K562 (cell line): ENCODE measurements at regions not wholly inside any gene's neighbourhood (a gene's known extent, or its start where the extent isn't known, plus 50 kb on each side); places are given as distances from the start of the nearest gene placed in this dataset.

ENCODE experiments used
- CAMTA2 ChIP-seq: fragments of 250-450 bp; sonication (Bioruptor Pico); conservative IDR thresholded peaks from 2 replicates; pipeline ENCODE4 v1.5.1; 2022
- CBX5 ChIP-seq: IDR thresholded peaks from 2 replicates; pipeline ENCODE4 v1.6.1; 2014; ENCODE audit warnings: low read depth, borderline replicate concordance
- CREB1 ChIP-seq, 2 experiments: sonication (generic) in 1 of 2; formaldehyde crosslinking in 1 of 2; IDR thresholded peaks; 2 replicates each; pipeline versions ENCODE4 v1.6.1 to v1.8.0; 2012 to 2022; ENCODE audit warnings: inconsistent platforms in 1 of 2, mild to moderate bottlenecking in 1 of 2, missing genetic modification reagents in 1 of 2, moderate library complexity in 1 of 2
- EZH2 ChIP-seq: IDR thresholded peaks from 2 replicates; pipeline ENCODE4 v1.6.1; 2012; ENCODE audit warnings: low read depth, mild to moderate bottlenecking, inconsistent platforms, low read length, borderline replicate concordance
- GABPA ChIP-seq: fragments of 200-800 bp; sonication (Bioruptor generic); conservative IDR thresholded peaks from 2 replicates; pipeline ENCODE4 v1.6.1; 2016; ENCODE audit warnings: low read depth, missing genetic modification characterization, missing compliant biosample characterization
- JUND ChIP-seq, 2 experiments: IDR thresholded peaks; 2 replicates in 1 of 2; 3 replicates in 1 of 2; pipeline ENCODE4 v1.6.1; 2011; ENCODE audit warnings: borderline replicate concordance in 2 of 2, low read depth in 2 of 2, low read length in 2 of 2, improper control_type of control experiment in 1 of 2, missing biosample characterization in 1 of 2, missing genetic modification characterization in 1 of 2, missing genetic modification reagents in 1 of 2
- NR1H2 ChIP-seq: sonication (generic); formaldehyde crosslinking; IDR thresholded peaks from 2 replicates; pipeline ENCODE4 v1.4.0; 2020; ENCODE audit warnings: mild to moderate bottlenecking, missing genetic modification reagents
- SIRT6 ChIP-seq: IDR thresholded peaks from one replicate; pipeline ENCODE4 v1.6.1; 2012; ENCODE audit warnings: low read depth, mild to moderate bottlenecking, control low read depth, inconsistent platforms, low read length, moderate library complexity
- TCF7 ChIP-seq: sonication (generic); IDR thresholded peaks from 2 replicates; pipeline ENCODE4 v1.6.1; 2016; ENCODE audit warnings: antibody characterized with exemption, borderline replicate concordance
- TRIM28 ChIP-seq: fragments of 450-650 bp; IDR thresholded peaks from 2 replicates; pipeline ENCODE4 v1.6.1; 2017
- TF ChIP-seq, protein P1 (sequence below): fragments of 250-450 bp; sonication (Bioruptor Pico); IDR thresholded peaks from 2 replicates; pipeline ENCODE4 v1.4.0; 2020; ENCODE audit warnings: mild to moderate bottlenecking
- TF ChIP-seq, protein P2 (sequence below): fragments of 250-450 bp; sonication (Bioruptor Pico); IDR thresholded peaks from 2 replicates; pipeline ENCODE4 v1.5.0; 2021; ENCODE audit warnings: mild to moderate bottlenecking, borderline replicate concordance
- TF ChIP-seq, protein P3 (sequence below): sonication (generic); formaldehyde crosslinking; IDR thresholded peaks from 2 replicates; pipeline ENCODE4 v1.9.0; 2022; ENCODE audit warnings: mild to moderate bottlenecking, missing genetic modification reagents

DNA sequence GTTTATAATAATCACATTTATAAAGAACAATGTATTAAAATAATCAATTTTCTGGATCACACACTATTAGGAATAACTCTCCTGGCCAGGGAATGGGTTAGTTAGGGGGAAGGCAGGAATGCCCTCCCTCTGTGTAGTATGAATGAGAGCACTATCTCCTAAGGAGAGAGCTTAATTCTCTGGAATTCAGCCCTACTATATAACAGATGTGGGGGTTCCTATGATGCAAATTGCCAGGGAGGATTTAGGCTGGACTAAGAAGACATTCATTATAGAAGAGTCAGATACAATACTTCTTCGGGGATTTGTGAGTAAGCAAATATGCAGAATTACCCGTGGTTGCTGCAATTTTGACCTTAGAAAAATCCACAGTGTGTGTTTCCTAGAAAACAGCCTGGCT, 250.1 kb upstream of the VRK2 start:
- TF ChIP-seq TCF7 = no peak
- no peak for TF ChIP-seq CAMTA2 (CRISPR knock-in tag)
- no peak for TF ChIP-seq CBX5
- no peak for TF ChIP-seq TRIM28
- no peak for TF ChIP-seq NR1H2 (CRISPR knock-in tag)
- TF ChIP-seq, protein P1, sequence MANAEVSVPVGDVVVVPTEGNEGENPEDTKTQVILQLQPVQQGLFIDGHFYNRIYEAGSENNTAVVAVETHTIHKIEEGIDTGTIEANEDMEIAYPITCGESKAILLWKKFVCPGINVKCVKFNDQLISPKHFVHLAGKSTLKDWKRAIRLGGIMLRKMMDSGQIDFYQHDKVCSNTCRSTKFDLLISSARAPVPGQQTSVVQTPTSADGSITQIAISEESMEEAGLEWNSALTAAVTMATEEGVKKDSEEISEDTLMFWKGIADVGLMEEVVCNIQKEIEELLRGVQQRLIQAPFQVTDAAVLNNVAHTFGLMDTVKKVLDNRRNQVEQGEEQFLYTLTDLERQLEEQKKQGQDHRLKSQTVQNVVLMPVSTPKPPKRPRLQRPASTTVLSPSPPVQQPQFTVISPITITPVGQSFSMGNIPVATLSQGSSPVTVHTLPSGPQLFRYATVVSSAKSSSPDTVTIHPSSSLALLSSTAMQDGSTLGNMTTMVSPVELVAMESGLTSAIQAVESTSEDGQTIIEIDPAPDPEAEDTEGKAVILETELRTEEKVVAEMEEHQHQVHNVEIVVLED (CRISPR knock-in tag) = no peak
- TF ChIP-seq SIRT6 = no peak
- TF ChIP-seq GABPA (tag) = no peak
- TF ChIP-seq, protein P2, sequence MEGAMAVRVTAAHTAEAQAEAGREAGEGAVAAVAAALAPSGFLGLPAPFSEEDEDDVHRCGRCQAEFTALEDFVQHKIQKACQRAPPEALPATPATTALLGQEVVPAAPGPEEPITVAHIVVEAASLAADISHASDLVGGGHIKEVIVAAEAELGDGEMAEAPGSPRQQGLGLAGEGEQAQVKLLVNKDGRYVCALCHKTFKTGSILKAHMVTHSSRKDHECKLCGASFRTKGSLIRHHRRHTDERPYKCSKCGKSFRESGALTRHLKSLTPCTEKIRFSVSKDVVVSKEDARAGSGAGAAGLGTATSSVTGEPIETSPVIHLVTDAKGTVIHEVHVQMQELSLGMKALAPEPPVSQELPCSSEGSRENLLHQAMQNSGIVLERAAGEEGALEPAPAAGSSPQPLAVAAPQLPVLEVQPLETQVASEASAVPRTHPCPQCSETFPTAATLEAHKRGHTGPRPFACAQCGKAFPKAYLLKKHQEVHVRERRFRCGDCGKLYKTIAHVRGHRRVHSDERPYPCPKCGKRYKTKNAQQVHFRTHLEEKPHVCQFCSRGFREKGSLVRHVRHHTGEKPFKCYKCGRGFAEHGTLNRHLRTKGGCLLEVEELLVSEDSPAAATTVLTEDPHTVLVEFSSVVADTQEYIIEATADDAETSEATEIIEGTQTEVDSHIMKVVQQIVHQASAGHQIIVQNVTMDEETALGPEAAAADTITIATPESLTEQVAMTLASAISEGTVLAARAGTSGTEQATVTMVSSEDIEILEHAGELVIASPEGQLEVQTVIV (CRISPR knock-in tag) = no peak
- TF ChIP-seq JUND (IDR thresholded peaks at IDR 0.05; ENCODE audit: borderline replicate concordance, low read depth, low read length) = no peak
- TF ChIP-seq JUND (tag; IDR thresholded peaks at IDR 0.05; ENCODE audit: borderline replicate concordance, low read depth, low read length) = no peak
- no peak for TF ChIP-seq EZH2
- TF ChIP-seq, protein P3, sequence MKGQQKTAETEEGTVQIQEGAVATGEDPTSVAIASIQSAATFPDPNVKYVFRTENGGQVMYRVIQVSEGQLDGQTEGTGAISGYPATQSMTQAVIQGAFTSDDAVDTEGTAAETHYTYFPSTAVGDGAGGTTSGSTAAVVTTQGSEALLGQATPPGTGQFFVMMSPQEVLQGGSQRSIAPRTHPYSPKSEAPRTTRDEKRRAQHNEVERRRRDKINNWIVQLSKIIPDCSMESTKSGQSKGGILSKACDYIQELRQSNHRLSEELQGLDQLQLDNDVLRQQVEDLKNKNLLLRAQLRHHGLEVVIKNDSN (CRISPR knock-in tag) = no peak
- no peak for TF ChIP-seq CREB1 (IDR thresholded peaks at IDR 0.05)
- TF ChIP-seq CREB1 (CRISPR knock-in tag; IDR thresholded peaks at IDR 0.05) = no peak
